ENCODE measurements at regions not wholly inside any gene's neighbourhood (a gene's known extent, or its start where the extent isn't known, plus 50 kb on each side); places are given as distances from the start of the nearest gene placed in this dataset.

DNA sequence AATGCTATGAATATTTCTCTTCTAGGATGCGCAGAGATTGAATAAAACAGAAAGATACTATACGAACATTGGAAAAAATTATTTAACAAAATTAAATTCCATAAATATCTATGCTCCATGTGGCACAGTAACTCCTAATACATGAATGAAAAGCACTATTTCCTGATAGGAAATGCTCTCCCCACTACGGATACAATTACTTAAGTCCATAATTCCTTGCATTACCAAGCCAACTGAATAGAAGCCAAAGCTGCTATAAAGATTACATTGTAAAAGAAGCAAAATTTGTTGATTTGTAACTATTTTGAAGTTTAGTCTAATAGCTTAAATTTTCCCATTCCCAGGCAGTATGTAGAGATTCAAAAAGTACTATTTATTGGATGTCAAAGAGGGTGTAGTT, 61.8 kb upstream of the SNX2 start:
- no peak overlapping the region for H2BK20ac ChIP-seq (ENCODE audit: low read depth, low read length, poor library complexity, severe bottlenecking)
- H3K56ac ChIP-seq (ENCODE audit: insufficient read length, low read depth, low read length), result no peak overlapping the region
- H3K4me1 ChIP-seq (ENCODE audit: insufficient read depth, low read length), result no peaks in the 10 kb centered on the region
- no peaks in the 10 kb centered on the region for H3K79me2 ChIP-seq (ENCODE audit: insufficient read depth, low read length)
- no peak overlapping the region for H3K14ac ChIP-seq (ENCODE audit: insufficient read depth, low read length)
- H4K5ac ChIP-seq (ENCODE audit: insufficient read length, low read depth, low read length), result no peak overlapping the region
- Mint-ChIP-seq H3K27me3 (ENCODE audit: low read depth) (no peaks in the 10 kb centered on the region), H3K36me3 (ENCODE audit: insufficient read depth in 1 of 3, low read depth in 3 of 3) (no peaks in the 10 kb centered on the region), H3K4me1 (no peaks in the 10 kb centered on the region), H3K27ac (no peak overlapping the region), H3K9me3 (no peaks in the 10 kb centered on the region), H3K4me3 (no peak overlapping the region)
- no peak overlapping the region for H2BK15ac ChIP-seq (ENCODE audit: low read depth, low read length)
- TF ChIP-seq CTCF (conservative IDR thresholded peaks at IDR 0.05), result no peak
- no peak overlapping the region for H4K91ac ChIP-seq (ENCODE audit: insufficient read length, low read depth, low read length)
- no peak overlapping the region for H3K23ac ChIP-seq (ENCODE audit: insufficient read length, low read depth, low read length)
- no peak overlapping the region for H2BK5ac ChIP-seq (ENCODE audit: insufficient read length, low read length)
- no peak overlapping the region for H2AFZ ChIP-seq (ENCODE audit: low read length)
- H3K18ac ChIP-seq (ENCODE audit: insufficient read length, low read depth, low read length), result no peak overlapping the region
- H4K20me1 ChIP-seq (ENCODE audit: control insufficient read depth, insufficient read depth, insufficient read length), result no peaks in the 10 kb centered on the region
- no peak overlapping the region for H3K27ac ChIP-seq (ENCODE audit: insufficient read length, low read depth, low read length)
- no peaks in the 10 kb centered on the region for H3K79me1 ChIP-seq (ENCODE audit: insufficient read depth, low read depth, low read length, poor library complexity, severe bottlenecking)
- H3K9ac ChIP-seq (ENCODE audit: extremely low read depth, insufficient read length, low read length), result no peak overlapping the region
- no CpG with 5 or more reads among the region's 3 CpGs for WGBS (ENCODE audit: extremely low coverage, insufficient read length, low lambda C conversion rate)
- no peak overlapping the region for H2BK120ac ChIP-seq (ENCODE audit: low read depth, low read length, poor library complexity, severe bottlenecking)
- H3K4me2 ChIP-seq (ENCODE audit: insufficient read depth, insufficient read length, low read length), result no peak overlapping the region
- H2AK5ac ChIP-seq (ENCODE audit: insufficient read length, low read length), result no peak overlapping the region
- H3K27me3 ChIP-seq (ENCODE audit: insufficient read depth, low read length), result no peaks in the 10 kb centered on the region
- H2BK12ac ChIP-seq (ENCODE audit: insufficient read length, low read depth, low read length), result no peak overlapping the region
- H3K9me3 ChIP-seq (ENCODE audit: control insufficient read depth, low read depth, low read length), result no peaks in the 10 kb centered on the region
- DNase-seq, result no peak
- H3K4ac ChIP-seq (ENCODE audit: low read depth, low read length), result no peak overlapping the region
- H3T11ph ChIP-seq (ENCODE audit: low read length), result no peak overlapping the region
- H4K8ac ChIP-seq (replicated peaks; ENCODE audit: insufficient read length, low read depth, low read length), result no peak overlapping the region
- no peaks in the 10 kb centered on the region for H3K23me2 ChIP-seq (ENCODE audit: insufficient read length, low read depth, low read length, poor library complexity, severe bottlenecking)

All from H9 (cell line).